HCT116 (cell line): ENCODE measurements at regions not wholly inside any gene's neighbourhood (a gene's known extent, or its start where the extent isn't known, plus 50 kb on each side); places are given as distances from the start of the nearest gene placed in this dataset.

Experiments
- ATAC-seq: fragments of 200-7000 bp; cut with Tn5 transposase; 2 replicates; pipeline ENCODE4 v1.9.1; 2020; ENCODE audit warnings: mild to moderate bottlenecking, moderate library complexity
- BruUV-seq: library from RNA; stranded (reverse); fragments of 400-500 nt; replicated peaks from 2 replicates; lab custom pipeline; 2021; lab: Mats Ljungman, UMichigan
- CTCF ChIA-PET: fragments of 300-600 bp; sonication (Branson Sonifier 250); formaldehyde crosslinking; loops from one replicate; lab custom pipeline; 2021; ENCODE audit warnings: antibody characterized with exemption; lab: Charles Lee
- POLR2A ChIA-PET: fragments of 300-600, 350-600 bp; sonication (Branson Sonifier 250); formaldehyde crosslinking; loops from one replicate; lab custom pipeline; 2021; ENCODE audit warnings: antibody characterized with exemption; lab: Charles Lee
- RAD21 ChIA-PET, 2 experiments: fragments of 300-600 bp; sonication (Branson Sonifier 250); formaldehyde crosslinking; loops; one replicate each; lab custom pipeline; 2023; ENCODE audit warnings: low total read pairs in 2 of 2; ENCODE audit not compliant: uncharacterized antibody in 2 of 2, unreplicated experiment in 2 of 2, low non-redundant PET in 1 of 2; lab: Charles Lee
- DNase-seq: peaks from one replicate; pipeline ENCODE4 v3.0.0-alpha.2; 2010; ENCODE audit warnings: low read depth, low spot score
- H2AFZ ChIP-seq: fragments of 200-600 bp; shearing (Covaris generic), sonication (generic); 2 replicates; pipeline ENCODE4 v1.6.1; 2017; ENCODE audit warnings: low read depth, mixed run types, mixed read lengths, antibody characterized with exemption, low read length; ENCODE audit not compliant: poor library complexity, severe bottlenecking
- H3K27ac ChIP-seq: 2 replicates; pipeline ENCODE4 v1.5.1; 2012; ENCODE audit warnings: low read depth, low read length
- H3K27me3 ChIP-seq: fragments of 200-600 bp; sonication (generic); 2 replicates; pipeline ENCODE4 v1.6.1; 2016; ENCODE audit warnings: mixed run types, low read length, mixed read lengths; ENCODE audit not compliant: insufficient read depth
- H3K36me3 ChIP-seq, 2 experiments: fragments of 200-500 bp in 1 of 2; fragments of 200-600 bp in 1 of 2; sonication (Bioruptor generic) in 1 of 2; sonication (generic) in 1 of 2; 2 replicates each; pipeline versions ENCODE4 v1.5.1 to v1.6.1; 2014 to 2016; ENCODE audit warnings: low read length in 2 of 2, inconsistent platforms in 1 of 2, mixed read lengths in 1 of 2, mixed run types in 1 of 2; ENCODE audit not compliant: insufficient read depth in 2 of 2, control insufficient read depth in 1 of 2
- H3K4me1 ChIP-seq, 2 experiments: fragments of 200-600 bp in 1 of 2; sonication (generic) in 1 of 2; 2 replicates each; pipeline versions ENCODE4 v1.5.1 to v1.6.1; 2012 to 2017; ENCODE audit warnings: low read length in 2 of 2, inconsistent platforms in 1 of 2, mild to moderate bottlenecking in 1 of 2, mixed read lengths in 1 of 2, mixed run types in 1 of 2, moderate library complexity in 1 of 2; ENCODE audit not compliant: insufficient read depth in 2 of 2, control insufficient read depth in 1 of 2
- H3K4me2 ChIP-seq: fragments of 200-600 bp; sonication (generic); 2 replicates; pipeline ENCODE4 v1.6.1; 2017; ENCODE audit warnings: mixed run types, low read length, mixed read lengths
- H3K4me3 ChIP-seq, 2 experiments: fragments of 200-600 bp in 1 of 2; sonication (generic) in 1 of 2; replicated peaks in 1 of 2; 2 replicates each; pipeline ENCODE4 v1.5.1; 2011 to 2016; ENCODE audit warnings: low read length in 2 of 2, control low read depth in 1 of 2, low read depth in 1 of 2, mild to moderate bottlenecking in 1 of 2, mixed read lengths in 1 of 2, mixed run types in 1 of 2
- H3K79me2 ChIP-seq: fragments of 200-600 bp; sonication (generic); 2 replicates; pipeline ENCODE4 v1.6.1; 2017; ENCODE audit warnings: mild to moderate bottlenecking, mixed run types, low read length, moderate library complexity, mixed read lengths; ENCODE audit not compliant: insufficient read depth
- H3K9ac ChIP-seq: fragments of 200-600 bp; sonication (generic); 2 replicates; pipeline ENCODE4 v1.6.1; 2016; ENCODE audit warnings: low read length, mixed read lengths
- H3K9me2 ChIP-seq: fragments of 200-600 bp; sonication (generic), shearing (Covaris generic); 2 replicates; pipeline ENCODE4 v1.6.1; 2017; ENCODE audit warnings: mixed run types, mild to moderate bottlenecking, moderate library complexity; ENCODE audit not compliant: insufficient read depth
- H3K9me3 ChIP-seq, 2 experiments: fragments of 200-500 bp in 1 of 2; fragments of 200-600 bp in 1 of 2; sonication (Bioruptor generic) in 1 of 2; sonication (generic) in 1 of 2; 2 replicates each; pipeline ENCODE4 v1.6.1; 2014 to 2017; ENCODE audit warnings: low read length in 2 of 2, mixed read lengths in 2 of 2, inconsistent platforms in 1 of 2, low read depth in 1 of 2, mild to moderate bottlenecking in 1 of 2, mixed run types in 1 of 2, moderate library complexity in 1 of 2; ENCODE audit not compliant: control insufficient read depth in 1 of 2, insufficient read depth in 1 of 2
- H4K20me1 ChIP-seq: fragments of 200-600 bp; sonication (generic), shearing (Covaris generic); 2 replicates; pipeline ENCODE4 v1.6.1; 2017; ENCODE audit warnings: mixed run types, mild to moderate bottlenecking, moderate library complexity; ENCODE audit not compliant: insufficient read depth
- ATF3 ChIP-seq: IDR thresholded peaks from 2 replicates; pipeline ENCODE4 v1.6.1; 2012
- CTCF ChIP-seq, 3 experiments: fragments of 200-600 bp in 1 of 3; sonication (generic) in 1 of 3; IDR thresholded peaks in 2 of 3; conservative IDR thresholded peaks in 1 of 3; 2 replicates each; pipeline ENCODE4 v1.5.1; 2012 to 2017; ENCODE audit warnings: low read depth in 2 of 3, low read length in 2 of 3, antibody characterized with exemption in 1 of 3, borderline replicate concordance in 1 of 3, control low read depth in 1 of 3, mild to moderate bottlenecking in 1 of 3, mixed read lengths in 1 of 3, mixed run types in 1 of 3, moderate library complexity in 1 of 3; ENCODE audit not compliant: insufficient read depth in 1 of 3
- EGR1 ChIP-seq: IDR thresholded peaks from 2 replicates; pipeline ENCODE4 v1.6.1; 2012; ENCODE audit warnings: low read depth
- ELF1 ChIP-seq: IDR thresholded peaks from 2 replicates; pipeline ENCODE4 v1.6.1; 2012; ENCODE audit warnings: low read depth, borderline replicate concordance
- EZH2 ChIP-seq: fragments of 200-600 bp; sonication (generic); IDR thresholded peaks from 2 replicates; pipeline ENCODE4 v1.6.1; 2017; ENCODE audit warnings: antibody characterized with exemption, mixed run types
- EZH2phosphoT487 ChIP-seq: fragments of 200-600 bp; IDR thresholded peaks from 2 replicates; pipeline ENCODE4 v1.6.1; 2018; ENCODE audit warnings: antibody characterized with exemption, borderline replicate concordance
- FOSL1 ChIP-seq: IDR thresholded peaks from 2 replicates; pipeline ENCODE4 v1.6.1; 2012; ENCODE audit warnings: low read depth
- JUND ChIP-seq: IDR thresholded peaks from 2 replicates; pipeline ENCODE4 v1.6.1; 2012
- POLR2AphosphoS5 ChIP-seq: IDR thresholded peaks from 2 replicates; pipeline ENCODE4 v1.6.1; 2011; ENCODE audit warnings: mild to moderate bottlenecking, low read depth, low read length, moderate library complexity
- SP1 ChIP-seq: IDR thresholded peaks from 2 replicates; pipeline ENCODE4 v1.6.1; 2012; ENCODE audit warnings: low read depth
- TCF7L2 ChIP-seq: IDR thresholded peaks from 2 replicates; pipeline ENCODE4 v1.7.0; 2011; ENCODE audit warnings: borderline replicate concordance, inconsistent platforms; ENCODE audit not compliant: insufficient read depth, insufficient read length; ENCODE audit errors: extremely low read depth
- YY1 ChIP-seq: IDR thresholded peaks from 2 replicates; pipeline ENCODE4 v1.6.1; 2011; ENCODE audit warnings: low read length, low read depth, moderate library complexity, mild to moderate bottlenecking; ENCODE audit not compliant: insufficient replicate concordance; ENCODE audit errors: extremely low read depth
- ZFX ChIP-seq: fragments of 450-650 bp; IDR thresholded peaks from 2 replicates; pipeline ENCODE4 v1.6.1; 2017
- intact Hi-C: fragments of 100-400 bp; cut with micrococcal nuclease; formaldehyde crosslinking; loops from 2 replicates; pipeline ENCODE4 v1.10.0; 2022

- TF ChIP-seq ATF3 = no peak
- TF ChIP-seq, all 23 proteins: peak for 0
These were observed 139.4 kb upstream of the RAB4A start (continued) for GRCh38 chr1:229131243-229132105.

DNA sequence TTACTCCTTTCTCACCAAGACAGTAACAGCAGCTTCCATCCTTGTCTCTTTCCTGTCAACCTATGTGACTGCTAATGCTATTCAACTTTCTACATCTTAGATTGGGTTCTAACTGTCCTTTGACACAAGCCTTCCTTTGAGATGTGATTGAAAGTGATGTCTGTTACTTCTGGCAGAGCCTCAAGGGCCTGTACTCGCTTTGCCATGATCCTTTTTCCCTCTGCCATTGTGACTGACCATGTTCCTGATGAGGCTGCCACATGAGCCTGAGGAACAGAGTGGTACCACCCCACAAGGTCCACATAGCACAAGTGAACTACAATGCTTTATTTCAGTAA, 138.8 kb upstream of the RAB4A start:
- intact Hi-C loops = no loop called here
- Histone ChIP-seq H2AFZ (no peak overlapping the region), H3K4me1 (peaks cover 0 to 5% of the 10 kb centered on the region in 2 experiments; a peak in 1 of 4 replicates), H3K9me2 (no peaks in the 10 kb centered on the region), H3K79me2 (no peaks in the 10 kb centered on the region), H3K36me3 (no peaks in the 10 kb centered on the region), H4K20me1 (no peaks in the 10 kb centered on the region), H3K4me3 (no peak overlapping the region), H3K27me3 (0 out of 2 replicates have a peak, but pooled peaks cover 3% of the 10 kb centered on the region), H3K4me2 (no peak overlapping the region), H3K9ac (no peak overlapping the region), H3K9me3 (no peaks in the 10 kb centered on the region), H3K27ac (no peak overlapping the region)
- ChIA-PET POLR2A (no interaction called here), RAD21 (no interaction called here), CTCF (no interaction called here)
- TF ChIP-seq ZFX (no peak), YY1 (no peak), JUND (no peak), CTCF (IDR thresholded peaks at IDR 0.05 in 2 of 3, conservative IDR thresholded peaks at IDR 0.05 in 1 of 3; ENCODE audit: borderline replicate concordance in 1 of 3, insufficient read depth in 1 of 3, low read depth in 2 of 3, low read length in 2 of 3) (no peak), ELF1 (no peak), EZH2 (no peak), POLR2AphosphoS5 (no peak), FOSL1 (no peak), EGR1 (no peak), SP1 (no peak), TCF7L2 (no peak), EZH2phosphoT487 (no peak)
- ATAC-seq = no peak
- no peak for DNase-seq
- no TSS peak for BruUV-seq
